ENCODE measurements at regions not wholly inside any gene's neighbourhood (a gene's known extent, or its start where the extent isn't known, plus 50 kb on each side); places are given as distances from the start of the nearest gene placed in this dataset.

- DNase-seq: no peak
- ATAC-seq: no peak
These were observed 93.3 kb downstream of the TMEM174 start for GRCh38 chr5:73266176-73266738.

GRCh38 chr5:73265641-73266040 is 92.6 kb downstream of the TMEM174 start:
- DNase-seq (no peak), ATAC-seq (no peak)

GRCh38 chr5:73264631-73265030 is 91.6 kb downstream of the TMEM174 start:
- ATAC-seq: no peak

GRCh38 chr5:73263001-73263710 is 90.2 kb downstream of the TMEM174 start:
- DNase-seq: no peak
- no peak for ATAC-seq

More at GRCh38 chr5:73264631-73265030, 91.6 kb downstream of the TMEM174 start:
- no peak for DNase-seq

- DNase-seq: no peak
These were observed 83.9 kb downstream of the TMEM174 start for GRCh38 chr5:73256862-73257261.

GRCh38 chr5:73256462-73256861 is 83.5 kb downstream of the TMEM174 start:
- DNase-seq (no peak), ATAC-seq (no peak)

More at GRCh38 chr5:73256862-73257261, 83.9 kb downstream of the TMEM174 start:
- no peak for ATAC-seq

GRCh38 chr5:73256012-73256411 is 83.0 kb downstream of the TMEM174 start:
- ATAC-seq (no peak), DNase-seq (no peak)

GRCh38 chr5:73254642-73255041 is 81.6 kb downstream of the TMEM174 start:
- DNase-seq: no peak
- no peak for ATAC-seq

- DNase-seq (no peak), ATAC-seq (no peak)
These were observed 80.2 kb downstream of the TMEM174 start for GRCh38 chr5:73253047-73253660.

- DNase-seq: no peak
- no peak for ATAC-seq
These were observed 77.7 kb downstream of the TMEM174 start for GRCh38 chr5:73250645-73251044.

- DNase-seq (no peak), ATAC-seq (no peak)
These were observed 69.7 kb downstream of the TMEM174 start for GRCh38 chr5:73242735-73243134.

GRCh38 chr5:73238873-73239272 is 65.9 kb downstream of the TMEM174 start:
- no peak for DNase-seq
- no peak for ATAC-seq

- no peak for DNase-seq
- ATAC-seq: no peak
These were observed 63.6 kb downstream of the TMEM174 start for GRCh38 chr5:73236541-73237128.

GRCh38 chr5:73234204-73234555 is 61.2 kb downstream of the TMEM174 start:
- ATAC-seq (no peak), DNase-seq (no peak)

GRCh38 chr5:73233461-73234203 is 60.6 kb downstream of the TMEM174 start:
- DNase-seq (peak; percentile 23), ATAC-seq (peak; percentile 49)

GRCh38 chr5:73233053-73233460 is 60.1 kb downstream of the TMEM174 start:
- no peak for ATAC-seq

GRCh38 chr5:73232266-73233041 is 59.5 kb downstream of the TMEM174 start:
- ATAC-seq: no peak
- DNase-seq: peak; percentile 5

More at GRCh38 chr5:73233053-73233460, 60.1 kb downstream of the TMEM174 start:
- peak; percentile 5 for DNase-seq

- ATAC-seq (no peak), DNase-seq (no peak)
These were observed 58.3 kb downstream of the TMEM174 start for GRCh38 chr5:73231246-73231778.

GRCh38 chr5:73230264-73231245 is 57.6 kb downstream of the TMEM174 start:
- ATAC-seq (no peak), DNase-seq (no peak)

GRCh38 chr5:73229271-73229670 is 56.3 kb downstream of the TMEM174 start:
- ATAC-seq (no peak), DNase-seq (no peak)
